ENCODE measurements at regions not wholly inside any gene's neighbourhood (a gene's known extent, or its start where the extent isn't known, plus 50 kb on each side); places are given as distances from the start of the nearest gene placed in this dataset.
"Not testable (repeated sequence)": the region's sequence is repeated elsewhere in the genome, so short reads cannot be mapped to it uniquely, and the experiment has no call there.

DNA sequence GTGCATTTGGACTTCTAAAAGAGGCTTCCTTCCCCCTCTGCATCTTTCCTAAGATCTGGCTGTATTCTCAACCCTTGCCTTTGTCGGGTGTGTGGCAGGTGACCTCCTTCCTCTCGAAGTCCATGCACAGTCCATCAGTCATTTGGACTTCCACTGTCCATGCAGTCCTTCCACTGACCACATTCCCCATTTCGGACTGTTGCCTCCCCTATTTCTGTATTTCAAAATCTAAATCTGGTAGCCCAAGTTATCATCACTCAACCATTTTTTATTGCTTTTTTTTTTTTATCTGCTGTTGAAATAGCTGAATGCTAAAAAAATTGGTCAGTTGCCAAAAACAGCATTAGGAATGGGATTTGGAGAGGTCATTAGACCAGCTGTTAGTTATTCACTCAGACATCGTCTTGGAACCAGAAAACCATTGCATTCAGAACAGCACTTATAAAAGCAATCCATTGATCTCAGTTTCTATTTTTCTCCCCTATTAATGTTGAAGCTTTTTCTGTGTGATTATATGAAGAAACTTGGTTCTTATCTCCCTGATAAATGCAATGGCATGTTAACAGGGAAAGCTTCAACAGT lies 575.6 kb downstream of the KIF20B start:
- DNase-seq (ENCODE audit: low read depth): no peak

DNA sequence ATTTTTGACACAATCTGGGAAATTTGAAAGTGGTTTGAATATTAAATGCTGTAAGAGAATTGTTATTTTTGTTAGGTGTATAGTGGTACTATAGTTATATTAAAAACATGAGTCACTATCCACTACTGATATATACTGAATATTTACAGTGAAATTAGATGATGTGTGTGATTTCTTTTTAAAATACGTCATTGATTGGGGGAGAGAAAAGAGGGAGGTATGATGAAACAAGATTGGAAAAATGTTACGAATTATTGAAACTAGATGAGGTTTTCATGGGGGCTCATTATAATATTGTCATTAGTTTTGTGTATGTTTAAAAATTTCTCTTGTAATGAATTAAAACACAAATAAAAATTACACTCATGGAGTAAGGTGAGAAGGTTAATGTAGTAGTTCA lies 571.4 kb downstream of the HTR7 start:
- DNase-seq (ENCODE audit: low read depth): no peak

DNA sequence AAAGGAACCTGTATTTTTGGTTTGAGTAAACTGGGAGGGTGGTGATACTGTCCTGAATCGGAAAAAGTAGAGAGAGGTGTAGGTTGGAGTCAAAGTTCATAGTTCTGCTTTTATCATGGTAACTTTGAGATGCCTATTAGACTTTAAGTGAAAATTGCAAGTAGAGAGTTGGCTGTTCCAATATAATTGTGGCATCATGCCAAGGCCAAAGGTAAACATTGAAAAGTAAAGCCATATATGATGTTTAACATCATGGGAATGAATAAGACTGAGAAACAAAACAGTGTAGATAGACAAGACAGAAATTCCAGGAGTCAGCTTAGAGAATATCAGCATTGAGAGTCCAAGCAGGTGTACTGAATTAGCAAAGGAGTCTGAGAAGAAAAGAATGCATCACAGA lies 570.9 kb downstream of the HTR7 start:
- no peak for DNase-seq (ENCODE audit: low read depth)

- no peak for DNase-seq (ENCODE audit: low read depth)
Observed at GRCh38 chr10:90288391-90288933, 569.4 kb downstream of the HTR7 start.

GRCh38 chr10:90289037-90289436 lies 568.8 kb downstream of the HTR7 start:
- DNase-seq (ENCODE audit: low read depth): no peak

GRCh38 chr10:90293616-90294015 lies 564.2 kb downstream of the HTR7 start:
- DNase-seq (ENCODE audit: low read depth): no peak

GRCh38 chr10:90294821-90295540 lies 562.9 kb downstream of the HTR7 start:
- DNase-seq (ENCODE audit: low read depth): not testable (repeated sequence)

DNA sequence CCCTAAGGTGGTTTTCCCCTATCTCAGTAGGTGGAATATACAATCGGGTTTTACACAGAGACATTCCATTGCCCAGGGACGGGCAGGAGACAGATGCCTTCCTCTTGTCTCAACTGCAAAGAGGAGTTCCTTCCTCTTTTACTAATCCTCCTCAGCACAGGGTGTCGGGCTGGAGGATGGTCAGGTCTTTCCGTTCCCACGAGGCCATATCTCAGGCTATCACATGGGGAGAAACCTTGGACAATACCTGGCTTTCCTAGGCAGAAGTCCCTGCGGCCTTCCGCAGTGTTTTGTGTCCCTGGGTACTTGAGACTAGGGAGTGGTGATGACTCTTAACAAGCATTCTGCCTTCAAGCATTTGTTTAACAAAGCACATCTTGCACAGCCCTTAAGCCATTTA lies 555.8 kb downstream of the HTR7 start:
- not testable (repeated sequence) for DNase-seq (ENCODE audit: low read depth)

DNA sequence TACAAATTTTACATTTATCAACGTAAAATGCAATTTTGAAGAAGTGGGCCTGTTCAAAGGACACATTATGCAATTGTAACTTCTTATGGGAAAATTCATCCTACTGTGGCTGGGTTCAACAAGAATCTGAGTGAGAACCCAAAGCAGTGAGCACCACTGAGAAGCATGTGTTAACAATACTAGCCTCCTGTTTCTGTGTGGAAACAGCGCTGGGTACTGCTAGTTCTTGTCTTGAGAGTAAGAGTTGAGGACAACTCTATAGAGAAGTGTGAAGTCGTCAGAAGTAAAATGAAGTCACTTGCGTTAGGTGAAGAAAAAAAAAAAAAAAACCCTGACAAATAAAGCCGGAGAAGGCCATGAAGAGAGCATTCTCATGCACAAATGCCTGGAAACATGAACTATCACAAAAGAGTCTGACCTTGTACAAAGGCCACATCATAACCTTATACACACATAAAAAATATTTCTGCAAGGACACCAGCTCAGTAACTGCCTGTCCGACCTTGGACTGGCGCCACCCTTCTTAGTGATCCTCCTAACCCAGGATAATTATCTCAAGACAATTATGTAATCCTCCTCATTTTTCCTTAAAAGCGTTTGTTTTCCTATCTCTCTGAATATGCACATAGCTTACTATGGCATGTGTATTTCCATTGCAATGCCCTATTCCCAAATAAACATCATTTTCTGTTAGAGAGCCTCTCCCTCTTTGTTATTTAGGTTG lies 554.9 kb downstream of the HTR7 start:
- no peak for DNase-seq (ENCODE audit: low read depth)

- DNase-seq (ENCODE audit: low read depth): no peak
Observed at GRCh38 chr10:90304533-90304932, 553.3 kb downstream of the HTR7 start.

GRCh38 chr10:90306187-90306586 lies 551.7 kb downstream of the HTR7 start:
- DNase-seq (ENCODE audit: low read depth): no peak

DNA sequence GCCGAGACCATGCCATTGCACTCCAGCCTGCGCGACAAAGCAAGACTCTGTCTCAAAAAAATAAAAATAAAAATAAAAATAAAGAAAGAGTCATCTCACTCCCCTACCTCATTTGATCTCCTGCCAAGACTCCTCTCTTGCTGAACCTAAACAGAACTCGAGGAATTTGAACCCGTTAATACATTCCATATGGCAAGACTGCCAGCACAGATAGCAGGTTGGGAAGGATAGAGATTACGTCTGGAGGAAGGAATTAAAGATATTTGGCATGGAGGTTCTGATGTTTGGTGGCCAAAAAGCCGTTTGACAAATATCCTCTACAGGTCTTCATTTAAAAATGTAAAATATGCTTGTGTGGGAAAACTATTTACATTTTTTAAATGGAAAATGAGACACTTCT lies 549.6 kb downstream of the HTR7 start:
- DNase-seq (ENCODE audit: low read depth): no peak

DNA sequence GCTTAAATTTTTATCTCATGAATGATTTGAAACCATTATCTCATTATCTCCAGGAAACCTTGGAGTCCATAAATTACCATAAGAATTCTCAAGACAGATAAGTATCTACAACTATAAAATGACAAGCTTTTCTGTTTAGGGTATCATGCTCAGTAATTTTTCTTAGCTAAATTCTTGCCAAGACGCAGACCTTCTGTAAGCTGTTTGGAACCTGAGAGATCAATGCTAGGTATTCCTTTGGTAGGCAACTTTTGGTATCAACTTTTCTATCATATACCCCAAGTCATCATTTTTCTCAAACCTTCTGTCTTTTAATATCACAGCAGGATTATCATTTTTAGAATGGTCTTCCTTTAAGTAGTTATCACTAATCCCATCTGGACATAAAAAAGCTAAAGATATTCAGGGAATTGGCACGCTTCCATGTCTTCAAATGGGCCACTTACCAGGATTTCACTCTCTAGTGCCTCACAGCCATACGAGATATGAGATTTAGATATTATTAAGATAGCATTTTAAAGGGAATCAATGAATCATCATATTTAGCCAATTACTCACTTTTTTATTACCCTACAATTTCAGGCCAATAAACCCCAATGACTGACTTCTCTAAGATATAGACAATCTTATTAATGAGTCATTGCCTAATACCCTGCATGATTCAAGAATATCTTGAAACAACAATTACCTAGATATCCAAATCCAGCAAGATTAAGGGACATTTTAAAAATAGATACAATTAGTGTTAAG lies 544.1 kb downstream of the HTR7 start:
- DNase-seq (ENCODE audit: low read depth): no peak

DNA sequence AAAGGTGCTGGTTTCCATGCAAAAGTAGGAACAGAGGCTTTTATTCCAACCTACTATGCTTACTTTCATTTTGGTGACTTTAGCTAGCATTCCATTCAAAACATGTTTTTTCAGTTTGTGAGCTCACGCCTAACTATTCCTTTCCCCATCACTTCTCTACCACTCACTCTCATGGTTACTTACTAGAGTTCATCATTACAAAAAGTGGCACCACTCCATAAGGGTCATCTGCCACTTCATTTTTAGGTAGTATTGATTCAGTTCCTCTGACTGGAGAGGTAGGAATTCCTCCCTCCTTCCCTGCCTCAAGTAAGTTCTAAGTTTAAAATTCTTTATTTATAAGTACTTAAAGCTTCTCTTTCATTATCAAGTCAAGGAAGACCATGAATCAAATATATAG lies 543.1 kb downstream of the HTR7 start:
- no peak for DNase-seq (ENCODE audit: low read depth)

DNA sequence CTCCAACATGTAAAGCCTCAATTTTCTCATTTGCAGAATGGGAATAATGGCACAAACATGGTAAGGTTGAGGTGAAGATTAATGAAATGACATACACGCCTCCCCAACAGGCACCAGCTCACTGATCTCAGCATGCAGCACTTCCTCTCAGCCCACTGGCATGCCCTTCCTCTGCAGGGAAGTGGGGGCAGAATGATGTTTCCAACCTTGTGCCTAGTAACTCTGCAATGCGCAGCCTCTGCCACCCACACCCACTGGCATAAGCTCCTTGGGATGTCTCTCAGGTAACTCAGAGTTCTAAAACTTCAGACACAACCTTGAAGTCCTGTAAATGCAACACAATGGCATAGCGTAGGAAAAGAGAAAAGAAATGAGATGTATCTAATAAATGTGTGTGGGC lies 540.7 kb downstream of the HTR7 start:
- no peak for DNase-seq (ENCODE audit: low read depth)

GRCh38 chr10:90318659-90319058 lies 539.2 kb downstream of the HTR7 start:
- no peak for DNase-seq (ENCODE audit: low read depth)

GRCh38 chr10:90319188-90319914 lies 538.5 kb downstream of the HTR7 start:
- DNase-seq (ENCODE audit: low read depth): no peak

GRCh38 chr10:90321132-90321816 lies 536.6 kb downstream of the HTR7 start:
- no peak for DNase-seq (ENCODE audit: low read depth)

DNA sequence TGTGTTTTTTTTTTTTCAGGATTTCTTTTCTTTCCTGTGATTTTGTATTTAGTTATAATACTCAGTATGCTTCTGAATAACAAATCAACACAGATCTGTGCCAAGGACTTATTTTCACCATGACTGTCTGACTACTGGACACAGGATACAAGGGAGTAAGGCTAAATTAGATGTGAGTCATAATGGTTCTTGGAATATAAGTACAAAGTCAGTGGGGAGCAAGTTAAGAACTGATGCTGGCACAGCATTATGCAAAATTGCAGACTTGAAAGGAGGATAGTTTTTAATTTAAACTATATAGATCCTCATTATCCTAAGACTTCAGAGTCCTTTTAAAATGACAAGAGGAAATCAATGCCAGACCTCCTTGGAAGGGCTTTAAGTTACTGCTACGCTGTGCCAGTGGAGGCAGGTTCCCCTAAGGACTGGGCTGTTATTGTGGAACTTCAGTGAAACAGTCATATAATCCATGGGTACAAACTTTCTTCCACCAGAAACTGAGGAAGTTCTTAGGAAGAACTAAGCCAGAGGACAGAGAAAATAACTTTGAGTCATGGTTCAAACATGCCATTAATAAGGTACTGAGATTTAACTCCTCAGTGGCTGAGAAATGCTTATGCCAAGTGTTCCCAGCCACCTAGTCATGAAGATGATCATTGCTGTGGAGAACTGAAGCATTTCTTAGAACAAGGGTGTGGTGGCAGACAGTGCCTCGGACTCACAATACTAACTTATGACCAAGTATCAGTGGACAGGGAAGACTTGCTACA lies 531.2 kb downstream of the HTR7 start:
- DNase-seq (ENCODE audit: low read depth): no peak

DNA sequence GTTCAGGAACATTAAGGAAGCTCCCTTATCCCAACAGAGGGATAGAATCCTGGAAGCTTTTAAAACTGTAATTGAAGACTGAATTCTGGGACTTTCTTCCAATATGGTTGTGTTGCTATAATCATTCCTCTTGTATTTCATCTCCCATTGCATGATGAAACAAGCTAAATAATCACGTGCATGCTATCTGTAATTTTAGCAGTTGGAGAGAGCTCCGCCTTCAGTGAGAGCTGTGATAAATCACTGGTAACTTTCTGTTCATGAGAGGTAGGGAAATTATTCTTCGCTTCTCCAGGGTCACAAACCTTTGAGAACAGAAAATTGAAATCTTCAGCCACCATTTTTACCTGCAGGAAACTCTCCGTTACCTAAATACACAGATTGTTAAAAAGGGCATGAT lies 530.2 kb downstream of the HTR7 start:
- no peak for DNase-seq (ENCODE audit: low read depth)

All from stimulated activated CD8-positive, alpha-beta memory T cell treated with anti-CD3 and anti-CD28 coated beads, Interleukin-15, amount 100 ng/mL, for 24 hours (primary cell).